SK-N-SH (cell line): ENCODE measurements at regions not wholly inside any gene's neighbourhood (a gene's known extent, or its start where the extent isn't known, plus 50 kb on each side); places are given as distances from the start of the nearest gene placed in this dataset.

ENCODE experiments used
- CTCF ChIA-PET: fragments of 300-600, 350-600 bp; formaldehyde crosslinking; extraction: SDS; loops from one replicate; lab custom pipeline; 2021; lab: Yijun Ruan, JAX
- POLR2A ChIA-PET: fragments of 350-600 bp; sonication (Branson Sonifier 250); formaldehyde crosslinking; extraction: SDS; loops from one replicate; lab custom pipeline; 2020; ENCODE audit warnings: antibody characterized with exemption, inconsistent platforms; lab: Yijun Ruan, JAX
- DNase-seq: peaks from one replicate; pipeline ENCODE4 v3.0.0; 2012
- H2AFZ ChIP-seq: fragments of 200-600 bp; sonication (generic); 2 replicates; pipeline ENCODE4 v1.8.1; 2016; ENCODE audit warnings: antibody characterized with exemption, mild to moderate bottlenecking, low read depth
- H3F3A ChIP-seq: fragments of 200-600 bp; sonication (generic); replicated peaks from 2 replicates; pipeline ENCODE3; 2016; ENCODE audit warnings: antibody characterized with exemption, mild to moderate bottlenecking; ENCODE audit not compliant: insufficient read depth
- H3K27ac ChIP-seq, 2 experiments: fragments of 200-500 bp in 1 of 2; fragments of 200-600 bp in 1 of 2; sonication (Bioruptor generic) in 1 of 2; sonication (generic), shearing (Covaris generic) in 1 of 2; 2 replicates each; pipeline versions ENCODE4 v1.5.1 to v1.6.1; 2014 to 2016; ENCODE audit warnings: low read depth in 2 of 2, inconsistent platforms in 1 of 2, low read length in 1 of 2, mild to moderate bottlenecking in 1 of 2, mixed read lengths in 1 of 2
- H3K27me3 ChIP-seq: fragments of 200-600 bp; sonication (generic), shearing (Covaris generic); 2 replicates; pipeline ENCODE4 v1.6.1; 2016; ENCODE audit warnings: mixed run types; ENCODE audit not compliant: insufficient read depth
- H3K36me3 ChIP-seq, 2 experiments: fragments of 200-500 bp in 1 of 2; fragments of 200-600 bp in 1 of 2; sonication (Bioruptor generic) in 1 of 2; sonication (generic) in 1 of 2; replicated peaks in 1 of 2; 2 replicates each; pipeline versions ENCODE3 to v1.5.1; 2014 to 2016; ENCODE audit warnings: low read length in 1 of 2, mild to moderate bottlenecking in 1 of 2; ENCODE audit not compliant: insufficient read depth in 2 of 2, control insufficient read depth in 1 of 2
- H3K4me1 ChIP-seq, 2 experiments: fragments of 200-500 bp in 1 of 2; fragments of 200-600 bp in 1 of 2; sonication (Bioruptor generic) in 1 of 2; sonication (generic), shearing (Covaris generic) in 1 of 2; 2 replicates each; pipeline versions ENCODE4 v1.5.1 to v1.6.1; 2014 to 2016; ENCODE audit warnings: low read depth in 1 of 2, low read length in 1 of 2, mixed run types in 1 of 2; ENCODE audit not compliant: insufficient read depth in 2 of 2, control insufficient read depth in 1 of 2
- H3K4me2 ChIP-seq: fragments of 200-600 bp; sonication (generic), shearing (Covaris generic); 2 replicates; pipeline ENCODE4 v1.6.1; 2017; ENCODE audit warnings: mixed run types
- H3K4me3 ChIP-seq, 2 experiments: fragments of 200-500 bp in 1 of 2; fragments of 200-600 bp in 1 of 2; sonication (Bioruptor generic) in 1 of 2; sonication (generic), shearing (Covaris generic) in 1 of 2; 2 replicates each; pipeline versions ENCODE4 v1.5.1 to v1.8.1; 2014 to 2016; ENCODE audit warnings: low read depth in 2 of 2, inconsistent platforms in 1 of 2, low read length in 1 of 2, mild to moderate bottlenecking in 1 of 2, mixed read lengths in 1 of 2, moderate library complexity in 1 of 2
- H3K79me2 ChIP-seq: fragments of 200-600 bp; sonication (generic); 2 replicates; pipeline ENCODE4 v1.8.1; 2017; ENCODE audit warnings: mild to moderate bottlenecking; ENCODE audit not compliant: insufficient read depth
- H3K9ac ChIP-seq: fragments of 200-600 bp; sonication (generic); 2 replicates; pipeline ENCODE4 v1.6.1; 2017; ENCODE audit warnings: mixed run types
- H3K9me2 ChIP-seq: fragments of 200-600 bp; sonication (generic); 2 replicates; pipeline ENCODE4 v1.6.1; 2017; ENCODE audit warnings: mixed run types
- H3K9me3 ChIP-seq: fragments of 200-600 bp; sonication (generic); 2 replicates; pipeline ENCODE4 v1.6.1; 2017; ENCODE audit warnings: mixed run types, mild to moderate bottlenecking, moderate library complexity
- H4K20me1 ChIP-seq: fragments of 200-600 bp; sonication (generic); 2 replicates; pipeline ENCODE4 v1.6.1; 2017; ENCODE audit warnings: mild to moderate bottlenecking, mixed run types; ENCODE audit not compliant: insufficient read depth
- CHD2 ChIP-seq: fragments of 150-350 bp; IDR thresholded peaks from 2 replicates; pipeline ENCODE4 v1.6.1; 2018; ENCODE audit warnings: low read length; ENCODE audit not compliant: partially characterized antibody
- ELF1 ChIP-seq: IDR thresholded peaks from 2 replicates; pipeline ENCODE4 v1.4.0; 2012
- FOXM1 ChIP-seq: IDR thresholded peaks from 2 replicates; pipeline ENCODE4 v1.4.0; 2012; ENCODE audit warnings: low read depth, mild to moderate bottlenecking
- GATA2 ChIP-seq: sonication (generic); formaldehyde crosslinking; IDR thresholded peaks from 2 replicates; pipeline ENCODE4 v1.5.0; 2020; ENCODE audit warnings: mild to moderate bottlenecking, missing genetic modification reagents
- JUND ChIP-seq: IDR thresholded peaks from 2 replicates; pipeline ENCODE4 v1.4.0; 2012
- MEF2A ChIP-seq: IDR thresholded peaks from 2 replicates; pipeline ENCODE4 v1.4.0; 2012; ENCODE audit warnings: low read depth, borderline replicate concordance
- POLR2AphosphoS5 ChIP-seq: IDR thresholded peaks from 2 replicates; pipeline ENCODE4 v1.6.1; 2012; ENCODE audit warnings: low read depth, low read length
- RAD21 ChIP-seq: IDR thresholded peaks from 2 replicates; pipeline ENCODE4 v1.6.1; 2012; ENCODE audit warnings: mild to moderate bottlenecking, low read length
- RCOR1 ChIP-seq: fragments of 150-350 bp; IDR thresholded peaks from 2 replicates; pipeline ENCODE4 v1.6.1; 2017; ENCODE audit warnings: antibody characterized with exemption, low read length
- SIN3A ChIP-seq: IDR thresholded peaks from 2 replicates; pipeline ENCODE4 v1.6.1; 2012; ENCODE audit warnings: low read depth, mild to moderate bottlenecking, low read length, moderate library complexity, borderline replicate concordance
- SMC3 ChIP-seq: IDR thresholded peaks from 2 replicates; pipeline ENCODE4 v1.6.1; 2012; ENCODE audit warnings: low read depth, low read length, improper control_type of control experiment
- TCF12 ChIP-seq: IDR thresholded peaks from 2 replicates; pipeline ENCODE4 v1.4.0; 2012
- YY1 ChIP-seq: IDR thresholded peaks from 2 replicates; pipeline ENCODE4 v1.4.0; 2012; ENCODE audit warnings: low read depth, mild to moderate bottlenecking
- WGBS: methylation state at CpG from one replicate; pipeline ENCODE4 v1.1.6; 2017; ENCODE audit warnings: low lambda C conversion rate; 5-methylcytosine and 5-hydroxymethylcytosine counted together
- TF ChIP-seq, protein P1 (sequence below): fragments of 150-350 bp; IDR thresholded peaks from 2 replicates; pipeline ENCODE4 v1.6.1; 2016; ENCODE audit warnings: mild to moderate bottlenecking, low read depth, low read length
- TF ChIP-seq, protein P2 (sequence below): IDR thresholded peaks from 2 replicates; pipeline ENCODE4; 2012
- TF ChIP-seq, protein P3 (sequence below): IDR thresholded peaks from 2 replicates; pipeline ENCODE4 v1.4.0; 2012; ENCODE audit warnings: low read depth, borderline replicate concordance
- TF ChIP-seq, protein P4 (sequence below): IDR thresholded peaks from 2 replicates; pipeline ENCODE4 v1.4.0; 2012; ENCODE audit warnings: low read depth, borderline replicate concordance
- TF ChIP-seq, protein P5 (sequence below): IDR thresholded peaks from 2 replicates; pipeline ENCODE4 v1.4.0; 2012; ENCODE audit warnings: low read depth

DNA sequence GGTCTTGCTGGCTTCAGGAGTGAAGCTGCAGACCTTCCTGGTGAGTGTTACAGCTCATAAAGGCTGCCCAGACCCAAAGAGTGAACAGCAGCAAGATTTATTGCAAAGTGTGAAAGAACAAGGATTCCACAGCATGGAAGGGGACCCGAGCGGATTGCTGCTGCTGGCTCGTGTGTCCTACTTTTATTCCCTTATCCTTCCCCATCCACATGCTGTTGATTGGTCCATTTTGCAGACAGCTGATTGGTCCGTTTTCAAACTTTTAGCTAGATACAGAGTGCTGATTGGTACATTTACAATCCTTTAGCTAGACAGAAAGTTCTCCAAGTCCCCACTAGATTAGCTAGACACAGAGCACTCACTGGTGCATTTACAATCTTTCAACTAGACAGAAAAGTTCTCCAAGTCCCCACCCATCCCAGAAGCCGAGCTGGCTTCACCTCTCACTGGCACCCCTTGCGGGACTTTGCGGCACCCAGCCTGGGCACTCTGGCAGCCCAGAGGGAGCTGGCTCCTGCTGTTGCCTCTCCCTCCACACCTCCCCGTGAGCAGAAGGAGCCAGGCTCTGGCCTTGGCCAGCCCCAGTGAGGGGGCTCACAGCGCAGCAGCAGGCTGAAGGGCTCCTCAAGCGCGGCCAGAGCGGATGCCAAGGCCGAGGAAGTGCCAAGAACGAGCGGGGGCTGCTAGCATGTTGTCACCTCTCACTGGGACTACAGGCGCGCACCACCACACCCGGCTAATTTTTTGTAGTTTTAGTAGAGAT is 369.6 kb upstream of the POT1 start (continued):
- TF ChIP-seq, protein P1, sequence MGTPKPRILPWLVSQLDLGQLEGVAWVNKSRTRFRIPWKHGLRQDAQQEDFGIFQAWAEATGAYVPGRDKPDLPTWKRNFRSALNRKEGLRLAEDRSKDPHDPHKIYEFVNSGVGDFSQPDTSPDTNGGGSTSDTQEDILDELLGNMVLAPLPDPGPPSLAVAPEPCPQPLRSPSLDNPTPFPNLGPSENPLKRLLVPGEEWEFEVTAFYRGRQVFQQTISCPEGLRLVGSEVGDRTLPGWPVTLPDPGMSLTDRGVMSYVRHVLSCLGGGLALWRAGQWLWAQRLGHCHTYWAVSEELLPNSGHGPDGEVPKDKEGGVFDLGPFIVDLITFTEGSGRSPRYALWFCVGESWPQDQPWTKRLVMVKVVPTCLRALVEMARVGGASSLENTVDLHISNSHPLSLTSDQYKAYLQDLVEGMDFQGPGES: no peak
- TF ChIP-seq, all 33 proteins: peak for 0

DNA sequence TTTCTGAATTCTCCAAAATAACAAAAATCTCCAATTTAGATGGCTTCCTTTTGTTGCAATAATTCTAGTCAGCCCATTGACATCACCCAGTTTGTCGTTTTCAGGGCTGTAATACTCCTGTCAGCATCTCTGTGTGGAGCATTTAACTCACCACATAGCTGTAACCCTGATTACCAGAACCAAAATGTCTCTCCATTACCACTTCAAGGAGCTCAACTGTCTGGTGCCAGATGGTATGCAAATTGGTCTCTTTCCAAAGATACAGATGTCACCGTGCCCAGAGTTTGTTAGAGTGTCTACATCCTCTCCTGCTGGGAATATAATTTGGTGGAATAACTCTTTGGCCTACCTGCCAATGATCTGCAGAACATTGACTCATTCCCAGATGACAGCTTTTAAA is 350.3 kb upstream of the POT1 start:
- H3F3A ChIP-seq: no peaks in the 10 kb centered on the region
- H3K79me2 ChIP-seq: no peaks in the 10 kb centered on the region
- H3K9ac ChIP-seq: no peak overlapping the region
- ChIA-PET CTCF (interaction anchor here (1.1 kb wide), 1 partner anchor 11 kb away, joined by 3 read pairs; no protein-coding TSS in a partner anchor), POLR2A (no interaction called here)
- WGBS: 24% methylated on average over 2 of the region's 2 CpGs
- DNase-seq: no peak
- H3K27me3 ChIP-seq: no peaks in the 10 kb centered on the region
- no peaks in the 10 kb centered on the region for H4K20me1 ChIP-seq
- H3K4me2 ChIP-seq: no peak overlapping the region
- H3K36me3 ChIP-seq: no peaks in the 10 kb centered on the region
- H2AFZ ChIP-seq: no peak overlapping the region
- no peaks in the 10 kb centered on the region for H3K9me2 ChIP-seq
- no peak overlapping the region for H3K4me3 ChIP-seq
- no peaks in the 10 kb centered on the region for H3K9me3 ChIP-seq
- no peak for TF ChIP-seq SIN3A
- TF ChIP-seq POLR2AphosphoS5: no peak
- no peak for TF ChIP-seq TCF12
- TF ChIP-seq ELF1: no peak
- TF ChIP-seq, protein P2, sequence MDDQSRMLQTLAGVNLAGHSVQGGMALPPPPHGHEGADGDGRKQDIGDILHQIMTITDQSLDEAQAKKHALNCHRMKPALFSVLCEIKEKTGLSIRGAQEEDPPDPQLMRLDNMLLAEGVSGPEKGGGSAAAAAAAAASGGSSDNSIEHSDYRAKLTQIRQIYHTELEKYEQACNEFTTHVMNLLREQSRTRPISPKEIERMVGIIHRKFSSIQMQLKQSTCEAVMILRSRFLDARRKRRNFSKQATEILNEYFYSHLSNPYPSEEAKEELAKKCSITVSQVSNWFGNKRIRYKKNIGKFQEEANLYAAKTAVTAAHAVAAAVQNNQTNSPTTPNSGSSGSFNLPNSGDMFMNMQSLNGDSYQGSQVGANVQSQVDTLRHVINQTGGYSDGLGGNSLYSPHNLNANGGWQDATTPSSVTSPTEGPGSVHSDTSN: no peak
- TF ChIP-seq JUND: no peak
- no peak for TF ChIP-seq FOXM1
- TF ChIP-seq, protein P3, sequence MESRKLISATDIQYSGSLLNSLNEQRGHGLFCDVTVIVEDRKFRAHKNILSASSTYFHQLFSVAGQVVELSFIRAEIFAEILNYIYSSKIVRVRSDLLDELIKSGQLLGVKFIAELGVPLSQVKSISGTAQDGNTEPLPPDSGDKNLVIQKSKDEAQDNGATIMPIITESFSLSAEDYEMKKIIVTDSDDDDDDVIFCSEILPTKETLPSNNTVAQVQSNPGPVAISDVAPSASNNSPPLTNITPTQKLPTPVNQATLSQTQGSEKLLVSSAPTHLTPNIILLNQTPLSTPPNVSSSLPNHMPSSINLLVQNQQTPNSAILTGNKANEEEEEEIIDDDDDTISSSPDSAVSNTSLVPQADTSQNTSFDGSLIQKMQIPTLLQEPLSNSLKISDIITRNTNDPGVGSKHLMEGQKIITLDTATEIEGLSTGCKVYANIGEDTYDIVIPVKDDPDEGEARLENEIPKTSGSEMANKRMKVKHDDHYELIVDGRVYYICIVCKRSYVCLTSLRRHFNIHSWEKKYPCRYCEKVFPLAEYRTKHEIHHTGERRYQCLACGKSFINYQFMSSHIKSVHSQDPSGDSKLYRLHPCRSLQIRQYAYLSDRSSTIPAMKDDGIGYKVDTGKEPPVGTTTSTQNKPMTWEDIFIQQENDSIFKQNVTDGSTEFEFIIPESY: no peak
- TF ChIP-seq SMC3: no peak
- no peak for TF ChIP-seq GATA2 (CRISPR knock-in tag)
- no peaks in the 10 kb centered on the region for H3K4me1 ChIP-seq
- no peak overlapping the region for H3K27ac ChIP-seq

DNA sequence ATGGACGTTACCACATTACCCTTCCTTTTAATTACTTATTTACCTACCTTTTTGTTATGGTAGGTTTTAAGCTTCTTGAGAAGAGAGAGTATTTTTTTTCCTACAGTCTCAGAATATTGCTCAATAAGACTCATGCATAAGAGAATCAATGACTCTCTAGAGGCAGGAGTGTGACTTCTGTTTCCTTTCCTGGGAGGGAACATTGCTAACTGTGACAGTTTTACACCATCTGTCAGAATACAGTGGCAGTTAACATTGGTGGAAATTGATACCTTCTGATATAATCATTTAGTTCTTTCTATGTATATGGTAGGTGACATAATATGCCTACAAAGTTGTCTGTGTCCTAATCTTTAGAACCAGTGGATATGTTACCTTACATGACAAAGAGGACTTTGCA is 348.7 kb upstream of the POT1 start:
- H3K4me1 ChIP-seq: no peaks in the 10 kb centered on the region
- no peaks in the 10 kb centered on the region for H3K9me3 ChIP-seq
- no peak overlapping the region for H2AFZ ChIP-seq
- CTCF ChIA-PET: interaction anchor here (2.2 kb wide), 1 partner anchor 7 kb away, joined by 6 read pairs; no protein-coding TSS in a partner anchor
- H3K4me3 ChIP-seq: no peak overlapping the region
- no peaks in the 10 kb centered on the region for H3K9me2 ChIP-seq
- POLR2A ChIA-PET: no interaction called here
- DNase-seq: no peak
- WGBS: 14% methylated on average over 1 of the region's 1 CpG
- TF ChIP-seq YY1 (no peak), GATA2 (CRISPR knock-in tag) (no peak), JUND (no peak), RAD21 (no peak), POLR2AphosphoS5 (no peak), RCOR1 (no peak), CHD2 (no peak), MEF2A (no peak), ELF1 (no peak)
- TF ChIP-seq, protein P4, sequence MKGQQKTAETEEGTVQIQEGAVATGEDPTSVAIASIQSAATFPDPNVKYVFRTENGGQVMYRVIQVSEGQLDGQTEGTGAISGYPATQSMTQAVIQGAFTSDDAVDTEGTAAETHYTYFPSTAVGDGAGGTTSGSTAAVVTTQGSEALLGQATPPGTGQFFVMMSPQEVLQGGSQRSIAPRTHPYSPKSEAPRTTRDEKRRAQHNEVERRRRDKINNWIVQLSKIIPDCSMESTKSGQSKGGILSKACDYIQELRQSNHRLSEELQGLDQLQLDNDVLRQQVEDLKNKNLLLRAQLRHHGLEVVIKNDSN: no peak
- TF ChIP-seq, protein P5, sequence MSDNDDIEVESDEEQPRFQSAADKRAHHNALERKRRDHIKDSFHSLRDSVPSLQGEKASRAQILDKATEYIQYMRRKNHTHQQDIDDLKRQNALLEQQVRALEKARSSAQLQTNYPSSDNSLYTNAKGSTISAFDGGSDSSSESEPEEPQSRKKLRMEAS: no peak
- H3K27ac ChIP-seq: no peak overlapping the region
- H3K36me3 ChIP-seq: no peaks in the 10 kb centered on the region
- H3K79me2 ChIP-seq: no peaks in the 10 kb centered on the region
- H3F3A ChIP-seq: no peaks in the 10 kb centered on the region
- no peak overlapping the region for H3K4me2 ChIP-seq
- no peak overlapping the region for H3K9ac ChIP-seq
- no peaks in the 10 kb centered on the region for H4K20me1 ChIP-seq
- no peaks in the 10 kb centered on the region for H3K27me3 ChIP-seq
